HepG2 (cell line): ENCODE measurements at regions not wholly inside any gene's neighbourhood (a gene's known extent, or its start where the extent isn't known, plus 50 kb on each side); places are given as distances from the start of the nearest gene placed in this dataset.

Source experiments
- ATAC-seq: fragments of 200-7000 bp; cut with Tn5 transposase; 3 replicates; pipeline ENCODE4 v1.9.1; 2020; ENCODE audit warnings: mild to moderate bottlenecking, moderate library complexity
- BruUV-seq: library from RNA; stranded (reverse); fragments of 400-500 nt; replicated peaks from 2 replicates; lab custom pipeline; 2021; lab: Mats Ljungman, UMichigan
- CTCF ChIA-PET: fragments of 300-600 bp; formaldehyde crosslinking; extraction: SDS; loops from one replicate; lab custom pipeline; 2021; ENCODE audit warnings: low total read pairs, inconsistent platforms, low intra/inter-chr PET ratio; lab: Yijun Ruan, JAX
- POLR2A ChIA-PET: fragments of 350-600 bp; sonication (Branson Sonifier 250); formaldehyde crosslinking; loops from one replicate; lab custom pipeline; 2020; ENCODE audit warnings: antibody characterized with exemption, inconsistent platforms; lab: Yijun Ruan, JAX
- DNase-seq: peaks from one replicate; pipeline ENCODE4 v3.0.0-alpha.2; 2015; ENCODE audit warnings: low spot score
- FAIRE-seq: peaks from 3 replicates; lab custom pipeline; 2011; peaks lifted over from hg19 to GRCh38; lab: Jason Lieb, UNC
- H2AFZ ChIP-seq: one replicate; pipeline ENCODE4 v1.6.1; 2011; ENCODE audit warnings: low read length, inconsistent platforms
- H3K27ac ChIP-seq: fragments of 300-600 bp; 3 replicates; pipeline ENCODE4 v1.8.0; 2011; ENCODE audit warnings: mixed run types, mild to moderate bottlenecking, mixed read lengths, low read length, inconsistent platforms; ENCODE audit not compliant: insufficient read depth; ENCODE audit errors: extremely low read length
- H3K27me3 ChIP-seq, 2 experiments: fragments of 200-600 bp in 1 of 2; 2 replicates in 1 of 2; 3 replicates in 1 of 2; pipeline versions ENCODE4 v1.6.0 to v1.8.0; 2011; ENCODE audit warnings: low read length in 2 of 2, mild to moderate bottlenecking in 2 of 2, moderate library complexity in 2 of 2, inconsistent platforms in 1 of 2; ENCODE audit not compliant: insufficient read depth in 2 of 2, control insufficient read depth in 1 of 2
- H3K36me3 ChIP-seq, 2 experiments: fragments of 200-600 bp in 1 of 2; replicated peaks in 1 of 2; 2 replicates in 1 of 2; 3 replicates in 1 of 2; pipeline versions ENCODE4 v1.5.1 to v1.8.0; 2011; ENCODE audit warnings: low read length in 2 of 2, inconsistent platforms in 1 of 2; ENCODE audit not compliant: insufficient read depth in 2 of 2, control insufficient read depth in 1 of 2
- H3K4me1 ChIP-seq: 2 replicates; pipeline ENCODE4 v1.5.1; 2012; ENCODE audit warnings: low read length, inconsistent platforms; ENCODE audit not compliant: insufficient read depth
- H3K4me2 ChIP-seq: 2 replicates; pipeline ENCODE4 v1.6.0; 2011; ENCODE audit warnings: low read depth, low read length, inconsistent platforms
- H3K4me3 ChIP-seq, 3 experiments: fragments of 200-600 bp in 1 of 3; sonication (generic), shearing (Covaris generic) in 1 of 3; replicated peaks in 1 of 3; 2 replicates each; pipeline ENCODE4 v1.5.1; 2011 to 2016; ENCODE audit warnings: low read length in 3 of 3, inconsistent platforms in 2 of 3, low read depth in 2 of 3, mild to moderate bottlenecking in 2 of 3, control low read depth in 1 of 3, mixed read lengths in 1 of 3; ENCODE audit not compliant: insufficient read depth in 1 of 3
- H3K79me2 ChIP-seq: one replicate; pipeline ENCODE4 v1.6.1; 2011; ENCODE audit warnings: low read length, inconsistent platforms; ENCODE audit not compliant: insufficient read depth
- H3K9ac ChIP-seq: 2 replicates; pipeline ENCODE4 v1.6.0; 2011; ENCODE audit warnings: mild to moderate bottlenecking, low read depth, low read length, inconsistent platforms; ENCODE audit not compliant: insufficient read depth
- H3K9me3 ChIP-seq: 2 replicates; pipeline ENCODE4 v1.5.1; 2012; ENCODE audit warnings: mild to moderate bottlenecking, low read length
- H4K20me1 ChIP-seq: 2 replicates; pipeline ENCODE4 v1.6.0; 2011; ENCODE audit warnings: inconsistent platforms, mild to moderate bottlenecking, low read length, moderate library complexity; ENCODE audit not compliant: insufficient read depth
- ATAD3A ChIP-seq: sonication (generic); formaldehyde crosslinking; IDR thresholded peaks from 2 replicates; pipeline ENCODE4 v1.4.0; 2020; ENCODE audit warnings: missing genetic modification reagents
- BATF2 ChIP-seq: sonication (generic); formaldehyde crosslinking; IDR thresholded peaks from 2 replicates; pipeline ENCODE4 v1.8.0; 2022; ENCODE audit warnings: mild to moderate bottlenecking, missing genetic modification reagents, moderate library complexity
- BHLHE40 ChIP-seq: IDR thresholded peaks from 2 replicates; pipeline ENCODE4 v1.6.1; 2011; ENCODE audit warnings: low read length, improper control_type of control experiment
- ESRRA ChIP-seq: sonication (generic); formaldehyde crosslinking; IDR thresholded peaks from 2 replicates; pipeline ENCODE4 v1.5.1; 2020; ENCODE audit warnings: mild to moderate bottlenecking, low read depth, missing genetic modification reagents
- ETV5 ChIP-seq: IDR thresholded peaks from 2 replicates; pipeline ENCODE4 v1.6.1; 2018; ENCODE audit warnings: missing biosample characterization, missing genetic modification reagents, inconsistent platforms, borderline replicate concordance
- FLYWCH1 ChIP-seq: sonication (generic); formaldehyde crosslinking; IDR thresholded peaks from 2 replicates; pipeline ENCODE4 v1.8.1; 2023; ENCODE audit warnings: mild to moderate bottlenecking, missing genetic modification reagents
- SOX5 ChIP-seq: IDR thresholded peaks from 2 replicates; pipeline ENCODE4 v1.6.1; 2016; ENCODE audit warnings: borderline replicate concordance
- SP140L ChIP-seq: sonication (generic); formaldehyde crosslinking; IDR thresholded peaks from 2 replicates; pipeline ENCODE4 v1.4.0; 2020; ENCODE audit warnings: missing genetic modification reagents, borderline replicate concordance
- TBL1XR1 ChIP-seq: fragments of 150-350 bp; IDR thresholded peaks from 2 replicates; pipeline ENCODE4 v1.6.1; 2014; ENCODE audit warnings: borderline replicate concordance, low read length; ENCODE audit not compliant: partially characterized antibody
- TBP ChIP-seq: sonication (generic); formaldehyde crosslinking; IDR thresholded peaks from 2 replicates; pipeline ENCODE4 v1.5.0; 2020; ENCODE audit warnings: missing genetic modification reagents
- TFDP2 ChIP-seq: sonication (generic); formaldehyde crosslinking; IDR thresholded peaks from 2 replicates; pipeline ENCODE4 v1.4.0; 2020; ENCODE audit warnings: missing genetic modification reagents
- THYN1 ChIP-seq: sonication (generic); formaldehyde crosslinking; IDR thresholded peaks from 2 replicates; pipeline ENCODE4 v1.8.1; 2023; ENCODE audit warnings: low read depth, mild to moderate bottlenecking, moderate library complexity, missing genetic modification reagents, borderline replicate concordance
- XBP1 ChIP-seq: sonication (generic); formaldehyde crosslinking; IDR thresholded peaks from 2 replicates; pipeline ENCODE4 v1.5.0; 2020; ENCODE audit warnings: missing genetic modification reagents
- ZNF333 ChIP-seq: sonication (generic); formaldehyde crosslinking; IDR thresholded peaks from 2 replicates; pipeline ENCODE4 v1.4.0; 2020; ENCODE audit warnings: mild to moderate bottlenecking, missing genetic modification reagents, borderline replicate concordance
- ZNF569 ChIP-seq: sonication (generic); formaldehyde crosslinking; IDR thresholded peaks from 2 replicates; pipeline ENCODE4 v1.5.0; 2020; ENCODE audit warnings: mild to moderate bottlenecking, missing genetic modification reagents, moderate library complexity, borderline replicate concordance
- ZNF660 ChIP-seq: sonication (generic); formaldehyde crosslinking; IDR thresholded peaks from 2 replicates; pipeline ENCODE4 v1.5.1; 2020; ENCODE audit warnings: mild to moderate bottlenecking, low read depth, missing genetic modification reagents, borderline replicate concordance
- ZNF83 ChIP-seq: sonication (generic); formaldehyde crosslinking; IDR thresholded peaks from 2 replicates; pipeline ENCODE4 v1.4.0; 2020; ENCODE audit warnings: missing genetic modification reagents, mild to moderate bottlenecking, borderline replicate concordance
- in situ Hi-C: cut with HindIII; loops from 2 replicates; pipeline ENCODE4 v1.10.0; 2017; ENCODE audit warnings: low pct_unique_long_range_greater_than_20kb; ENCODE audit not compliant: extremely low pct_ligation_motif_present
- intact Hi-C: fragments of 100-400 bp; cut with micrococcal nuclease; formaldehyde crosslinking; loops from one replicate; pipeline ENCODE4 v1.10.0; 2022; ENCODE audit not compliant: unreplicated experiment

- TF ChIP-seq ZNF83 (no peak), XBP1 (CRISPR knock-in tag) (no peak), BHLHE40 (no peak), FLYWCH1 (CRISPR knock-in tag) (no peak), THYN1 (no peak), TFDP2 (no peak), ZNF333 (no peak), ETV5 (CRISPR knock-in tag) (no peak), SP140L (no peak), ESRRA (no peak), ATAD3A (CRISPR knock-in tag) (no peak), ZNF660 (CRISPR knock-in tag) (no peak), TBP (CRISPR knock-in tag) (no peak), BATF2 (CRISPR knock-in tag) (no peak), SOX5 (no peak), TBL1XR1 (no peak), ZNF569 (CRISPR knock-in tag) (no peak)
- Histone ChIP-seq H3K4me3 (no peak overlapping the region), H4K20me1 (no peaks in the 10 kb centered on the region), H3K9ac (no peak overlapping the region), H3K4me1 (no peaks in the 10 kb centered on the region), H3K36me3 (no peaks in the 10 kb centered on the region), H3K4me2 (no peak overlapping the region), H3K9me3 (no peaks in the 10 kb centered on the region), H3K79me2 (no peaks in the 10 kb centered on the region), H3K27ac (no peak overlapping the region), H2AFZ (no peak overlapping the region), H3K27me3 (no peaks in the 10 kb centered on the region)
- no peak for DNase-seq
- ATAC-seq, result no peak
- no TSS peak for BruUV-seq
- in situ Hi-C loops (no loop called here), intact Hi-C loops (no loop called here)
- ChIA-PET CTCF (no interaction called here), POLR2A (no interaction called here)
- no peak for FAIRE-seq
These were observed 194.1 kb upstream of the SIX2 start for GRCh38 chr2:45203400-45203799.
